Neutrophil (primary cell): ENCODE measurements at regions not wholly inside any gene's neighbourhood (a gene's known extent, or its start where the extent isn't known, plus 50 kb on each side); places are given as distances from the start of the nearest gene placed in this dataset.

Source experiments
- H3K27ac ChIP-seq: fragments of 200-600 bp; sonication (generic); 2 replicates; pipeline ENCODE4 v1.5.1; 2016; ENCODE audit warnings: mild to moderate bottlenecking, moderate library complexity
- H3K27me3 ChIP-seq: fragments of 200-600 bp; sonication (generic); 2 replicates; pipeline ENCODE4 v1.6.0; 2016; ENCODE audit warnings: mild to moderate bottlenecking
- H3K36me3 ChIP-seq: fragments of 200-600 bp; sonication (generic); 2 replicates; pipeline ENCODE4 v1.5.1; 2017
- H3K4me1 ChIP-seq, 2 experiments: fragments of 200-600 bp in 1 of 2; sonication (generic) in 1 of 2; 1 replicate in 1 of 2; 2 replicates in 1 of 2; pipeline versions ENCODE4 v1.5.1 to v1.6.1; 2013 to 2016; ENCODE audit warnings: low read depth in 1 of 2, low read length in 1 of 2, mild to moderate bottlenecking in 1 of 2, moderate library complexity in 1 of 2; ENCODE audit not compliant: control insufficient read depth in 1 of 2, insufficient read depth in 1 of 2
- H3K4me3 ChIP-seq, 2 experiments: fragments of 200-600 bp in 1 of 2; sonication (generic) in 1 of 2; 1 replicate in 1 of 2; 2 replicates in 1 of 2; pipeline ENCODE4 v1.5.1; 2013 to 2016; ENCODE audit warnings: low read depth in 1 of 2, low read length in 1 of 2, mild to moderate bottlenecking in 1 of 2, moderate library complexity in 1 of 2
- H3K9me3 ChIP-seq: fragments of 200-600 bp; sonication (generic); 2 replicates; pipeline ENCODE4 v1.5.1; 2016
- CTCF ChIP-seq: fragments of 200-600 bp; sonication (generic); IDR thresholded peaks from 2 replicates; pipeline ENCODE4 v1.5.1; 2016; ENCODE audit warnings: antibody characterized with exemption

- no peak overlapping the region for H3K4me3 ChIP-seq
- H3K4me1 ChIP-seq = no peaks in the 10 kb centered on the region
- no peak for TF ChIP-seq CTCF
- no peaks in the 10 kb centered on the region for H3K27me3 ChIP-seq
- H3K27ac ChIP-seq = no peak overlapping the region
- no peaks in the 10 kb centered on the region for H3K36me3 ChIP-seq
- no peaks in the 10 kb centered on the region for H3K9me3 ChIP-seq
Measured at GRCh38 chr21:35314857-35315582, 265.9 kb upstream of the RUNX1 start.

GRCh38 chr21:35311985-35312384, 262.9 kb upstream of the RUNX1 start:
- TF ChIP-seq CTCF = no peak
- no peak overlapping the region for H3K4me3 ChIP-seq
- H3K4me1 ChIP-seq = no peaks in the 10 kb centered on the region
- no peak overlapping the region for H3K27ac ChIP-seq
- no peaks in the 10 kb centered on the region for H3K36me3 ChIP-seq
- no peaks in the 10 kb centered on the region for H3K27me3 ChIP-seq
- no peaks in the 10 kb centered on the region for H3K9me3 ChIP-seq

GRCh38 chr21:35309316-35309715, 260.2 kb upstream of the RUNX1 start:
- Histone ChIP-seq H3K4me3 (no peak overlapping the region), H3K36me3 (no peaks in the 10 kb centered on the region), H3K27ac (no peak overlapping the region), H3K27me3 (no peaks in the 10 kb centered on the region), H3K9me3 (no peaks in the 10 kb centered on the region), H3K4me1 (no peaks in the 10 kb centered on the region)
- TF ChIP-seq CTCF = no peak

- Histone ChIP-seq H3K36me3 (no peaks in the 10 kb centered on the region), H3K9me3 (no peaks in the 10 kb centered on the region), H3K4me1 (no peaks in the 10 kb centered on the region), H3K27ac (no peak overlapping the region), H3K27me3 (no peaks in the 10 kb centered on the region), H3K4me3 (no peak overlapping the region)
- TF ChIP-seq CTCF = no peak
Measured at GRCh38 chr21:35303085-35303484, 254.0 kb upstream of the RUNX1 start.

- H3K27ac ChIP-seq = no peak overlapping the region
- no peak overlapping the region for H3K4me3 ChIP-seq
- H3K36me3 ChIP-seq = no peaks in the 10 kb centered on the region
- no peaks in the 10 kb centered on the region for H3K4me1 ChIP-seq
- TF ChIP-seq CTCF = no peak
- no peaks in the 10 kb centered on the region for H3K27me3 ChIP-seq
- no peaks in the 10 kb centered on the region for H3K9me3 ChIP-seq
Measured at GRCh38 chr21:35298757-35299156, 249.7 kb upstream of the RUNX1 start.
